ENCODE measurements at regions not wholly inside any gene's neighbourhood (a gene's known extent, or its start where the extent isn't known, plus 50 kb on each side); places are given as distances from the start of the nearest gene placed in this dataset.

- DNase-seq, result no peak
Observed at GRCh38 chr4:151822331-151822730, 61.5 kb upstream of the GATB start.

- no peak for DNase-seq
Observed at GRCh38 chr4:151820004-151820403, 59.2 kb upstream of the GATB start.

GRCh38 chr4:151811403-151811802, 50.6 kb upstream of the GATB start:
- no peak for DNase-seq
